C4-2B (cell line): ENCODE measurements at regions not wholly inside any gene's neighbourhood (a gene's known extent, or its start where the extent isn't known, plus 50 kb on each side); places are given as distances from the start of the nearest gene placed in this dataset.

Source experiments
- ZFX ChIP-seq: fragments of 450-650 bp; IDR thresholded peaks from 2 replicates; pipeline ENCODE4 v1.6.1; 2017
- TF ChIP-seq, protein P1 (sequence below): fragments of 450-650 bp; conservative IDR thresholded peaks from 2 replicates; pipeline ENCODE4 v1.5.1; 2017; ENCODE audit warnings: mild to moderate bottlenecking

DNA sequence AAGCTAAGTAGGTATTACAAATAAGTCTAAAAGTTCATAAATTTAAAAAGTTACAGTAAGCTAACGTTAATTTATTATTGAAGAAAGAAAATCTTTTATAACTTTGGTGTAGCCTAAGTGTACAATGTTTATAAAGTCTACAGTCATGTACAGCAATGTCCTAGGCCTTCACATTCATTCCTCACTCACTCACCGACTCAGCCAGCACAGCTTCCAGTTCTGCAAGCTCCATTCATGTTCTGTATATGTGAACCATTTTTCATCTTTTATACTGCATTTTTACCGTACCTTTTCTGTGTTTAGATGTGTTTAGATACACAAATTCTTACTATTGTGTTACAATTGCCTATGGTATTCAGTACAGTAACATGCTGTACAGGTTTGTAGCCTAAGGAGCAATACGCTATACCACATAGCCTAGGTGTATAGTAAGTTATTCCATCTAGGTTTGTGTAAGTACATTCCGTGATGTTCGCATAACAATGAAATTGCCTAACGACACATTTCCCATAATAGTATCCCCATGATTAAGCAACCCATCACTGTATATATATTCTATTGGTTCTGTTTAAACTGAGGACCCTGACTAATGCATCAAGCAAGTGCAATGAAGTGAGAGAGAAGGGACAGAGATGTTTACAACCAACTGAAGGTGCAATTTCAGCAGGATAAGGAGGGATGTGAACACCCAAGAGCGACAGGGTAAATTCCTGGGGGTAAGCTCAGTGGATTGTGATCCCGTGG, 88.9 kb upstream of the TRIO start:
- TF ChIP-seq, protein P1, sequence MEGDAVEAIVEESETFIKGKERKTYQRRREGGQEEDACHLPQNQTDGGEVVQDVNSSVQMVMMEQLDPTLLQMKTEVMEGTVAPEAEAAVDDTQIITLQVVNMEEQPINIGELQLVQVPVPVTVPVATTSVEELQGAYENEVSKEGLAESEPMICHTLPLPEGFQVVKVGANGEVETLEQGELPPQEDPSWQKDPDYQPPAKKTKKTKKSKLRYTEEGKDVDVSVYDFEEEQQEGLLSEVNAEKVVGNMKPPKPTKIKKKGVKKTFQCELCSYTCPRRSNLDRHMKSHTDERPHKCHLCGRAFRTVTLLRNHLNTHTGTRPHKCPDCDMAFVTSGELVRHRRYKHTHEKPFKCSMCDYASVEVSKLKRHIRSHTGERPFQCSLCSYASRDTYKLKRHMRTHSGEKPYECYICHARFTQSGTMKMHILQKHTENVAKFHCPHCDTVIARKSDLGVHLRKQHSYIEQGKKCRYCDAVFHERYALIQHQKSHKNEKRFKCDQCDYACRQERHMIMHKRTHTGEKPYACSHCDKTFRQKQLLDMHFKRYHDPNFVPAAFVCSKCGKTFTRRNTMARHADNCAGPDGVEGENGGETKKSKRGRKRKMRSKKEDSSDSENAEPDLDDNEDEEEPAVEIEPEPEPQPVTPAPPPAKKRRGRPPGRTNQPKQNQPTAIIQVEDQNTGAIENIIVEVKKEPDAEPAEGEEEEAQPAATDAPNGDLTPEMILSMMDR: no peak
- TF ChIP-seq ZFX: no peak
